OCI-LY1 (cell line): ENCODE measurements at regions not wholly inside any gene's neighbourhood (a gene's known extent, or its start where the extent isn't known, plus 50 kb on each side); places are given as distances from the start of the nearest gene placed in this dataset.

Experiments
- H2AFZ ChIP-seq: fragments of 200-600 bp; sonication (generic), shearing (Covaris generic); 2 replicates; pipeline ENCODE4 v1.6.0; 2014; ENCODE audit warnings: antibody characterized with exemption, mild to moderate bottlenecking, low read length
- H3F3A ChIP-seq: fragments of 200-600 bp; sonication (generic), shearing (Covaris generic); 2 replicates; pipeline ENCODE4 v1.6.0; 2014; ENCODE audit warnings: mild to moderate bottlenecking, antibody characterized with exemption, low read length, moderate library complexity; ENCODE audit not compliant: insufficient read depth
- H3K27ac ChIP-seq: fragments of 200-600 bp; sonication (generic); 2 replicates; pipeline ENCODE4 v1.5.1; 2014; ENCODE audit warnings: low read length, mixed run types, mild to moderate bottlenecking, low read depth; ENCODE audit not compliant: poor library complexity, severe bottlenecking
- H3K27me3 ChIP-seq: fragments of 200-600 bp; sonication (generic); 2 replicates; pipeline ENCODE4 v1.6.0; 2014; ENCODE audit warnings: antibody characterized with exemption, mild to moderate bottlenecking, low read length, moderate library complexity; ENCODE audit not compliant: insufficient read depth
- H3K36me3 ChIP-seq: fragments of 200-600 bp; sonication (generic); 2 replicates; pipeline ENCODE4 v1.6.1; 2014; ENCODE audit warnings: mild to moderate bottlenecking, antibody characterized with exemption, low read length, moderate library complexity, mixed read lengths; ENCODE audit not compliant: insufficient read depth
- H3K4me1 ChIP-seq: fragments of 200-600 bp; sonication (generic); 2 replicates; pipeline ENCODE4 v1.5.1; 2014; ENCODE audit warnings: mild to moderate bottlenecking, low read length, moderate library complexity; ENCODE audit not compliant: insufficient read depth, severe bottlenecking
- H3K4me2 ChIP-seq: fragments of 200-600 bp; sonication (generic), shearing (Covaris generic); 2 replicates; pipeline ENCODE4 v1.6.1; 2014; ENCODE audit warnings: low read length
- H3K4me3 ChIP-seq: fragments of 200-600 bp; sonication (generic); 2 replicates; pipeline ENCODE4 v1.5.1; 2014; ENCODE audit warnings: low read length, low read depth, mild to moderate bottlenecking, mixed read lengths; ENCODE audit not compliant: poor library complexity, severe bottlenecking
- H3K79me2 ChIP-seq: fragments of 200-600 bp; shearing (Covaris generic); 2 replicates; pipeline ENCODE4 v1.6.1; 2016; ENCODE audit warnings: mixed run types, low read length, mixed read lengths; ENCODE audit not compliant: insufficient read depth
- H3K9ac ChIP-seq: fragments of 200-600 bp; sonication (generic), shearing (Covaris generic); 2 replicates; pipeline ENCODE4 v1.6.1; 2014; ENCODE audit warnings: mild to moderate bottlenecking, low read length, mixed read lengths
- H3K9me2 ChIP-seq: fragments of 200-600 bp; sonication (generic), shearing (Covaris generic); 2 replicates; pipeline ENCODE4 v1.6.1; 2014; ENCODE audit warnings: low read depth, mild to moderate bottlenecking, low read length, mixed read lengths
- H3K9me3 ChIP-seq: fragments of 200-600 bp; shearing (Covaris generic); 2 replicates; pipeline ENCODE4 v1.6.1; 2014; ENCODE audit warnings: low read length, mixed read lengths
- H4K20me1 ChIP-seq: fragments of 200-600 bp; sonication (generic), shearing (Covaris generic); 2 replicates; pipeline ENCODE4 v1.6.0; 2016; ENCODE audit warnings: mild to moderate bottlenecking, low read length; ENCODE audit not compliant: insufficient read depth
- CTCF ChIP-seq: fragments of 200-600 bp; sonication (generic), shearing (Covaris generic); IDR thresholded peaks from 2 replicates; pipeline ENCODE4 v1.5.1; 2017; ENCODE audit warnings: mild to moderate bottlenecking, antibody characterized with exemption, low read length, moderate library complexity, mixed read lengths
- EZH2 ChIP-seq: fragments of 200-600 bp; sonication (generic), shearing (Covaris generic); IDR thresholded peaks from 2 replicates; pipeline ENCODE4 v1.8.0; 2017; ENCODE audit warnings: borderline replicate concordance, mixed run types, mild to moderate bottlenecking, antibody characterized with exemption, low read length, moderate library complexity, mixed read lengths

GRCh38 chr14:29062466-29062865 lies 295.9 kb downstream of the FOXG1 start:
- no peaks in the 10 kb centered on the region for H3K4me1 ChIP-seq
- H3K79me2 ChIP-seq: no peaks in the 10 kb centered on the region
- no peaks in the 10 kb centered on the region for H3K9me2 ChIP-seq
- H2AFZ ChIP-seq: no peak overlapping the region
- H4K20me1 ChIP-seq: no peaks in the 10 kb centered on the region
- H3K27me3 ChIP-seq: no peaks in the 10 kb centered on the region
- no peaks in the 10 kb centered on the region for H3K9me3 ChIP-seq
- no peak for TF ChIP-seq CTCF
- TF ChIP-seq EZH2: no peak
- H3K9ac ChIP-seq: no peak overlapping the region
- no peak overlapping the region for H3K27ac ChIP-seq
- H3K4me2 ChIP-seq: no peak overlapping the region
- H3K36me3 ChIP-seq: no peaks in the 10 kb centered on the region
- no peak overlapping the region for H3K4me3 ChIP-seq
- no peaks in the 10 kb centered on the region for H3F3A ChIP-seq

- Histone ChIP-seq H3K9me2 (no peaks in the 10 kb centered on the region), H3K9me3 (no peaks in the 10 kb centered on the region), H3K79me2 (no peaks in the 10 kb centered on the region), H3K27ac (no peak overlapping the region), H3K27me3 (no peaks in the 10 kb centered on the region), H4K20me1 (no peaks in the 10 kb centered on the region), H2AFZ (no peak overlapping the region), H3K4me3 (no peak overlapping the region), H3K36me3 (no peaks in the 10 kb centered on the region), H3K4me2 (no peak overlapping the region), H3K4me1 (no peaks in the 10 kb centered on the region), H3K9ac (no peak overlapping the region), H3F3A (no peaks in the 10 kb centered on the region)
- TF ChIP-seq CTCF (no peak), EZH2 (no peak)
Observed at GRCh38 chr14:29062976-29063375, 296.4 kb downstream of the FOXG1 start.

- no peak overlapping the region for H3K4me2 ChIP-seq
- no peaks in the 10 kb centered on the region for H3K9me2 ChIP-seq
- H3K9me3 ChIP-seq: no peaks in the 10 kb centered on the region
- no peak overlapping the region for H3K9ac ChIP-seq
- no peaks in the 10 kb centered on the region for H3K36me3 ChIP-seq
- no peaks in the 10 kb centered on the region for H3K27me3 ChIP-seq
- no peak overlapping the region for H2AFZ ChIP-seq
- H3K79me2 ChIP-seq: no peaks in the 10 kb centered on the region
- no peaks in the 10 kb centered on the region for H4K20me1 ChIP-seq
- no peaks in the 10 kb centered on the region for H3K4me1 ChIP-seq
- no peak overlapping the region for H3K27ac ChIP-seq
- no peak for TF ChIP-seq CTCF
- no peak for TF ChIP-seq EZH2
- no peaks in the 10 kb centered on the region for H3F3A ChIP-seq
- no peak overlapping the region for H3K4me3 ChIP-seq
Observed at GRCh38 chr14:29064305-29064900, 297.8 kb downstream of the FOXG1 start.
